HG02840 (cell line): ENCODE measurements at regions not wholly inside any gene's neighbourhood (a gene's known extent, or its start where the extent isn't known, plus 50 kb on each side); places are given as distances from the start of the nearest gene placed in this dataset.

Experiments used
- ATAC-seq: cut with Tn5 transposase; IDR thresholded peaks from one replicate; pipeline ENCODE4 v1.9.1; 2021; ENCODE audit warnings: mild to moderate bottlenecking, moderate library complexity, moderate number of reproducible peaks; ENCODE audit not compliant: unreplicated experiment, low FRiP score

- ATAC-seq, result no peak
Observed at GRCh38 chr2:122145856-122146255, 390.4 kb downstream of the TSN start.

- ATAC-seq, result no peak
Observed at GRCh38 chr2:122148128-122148767, 392.8 kb downstream of the TSN start.

DNA sequence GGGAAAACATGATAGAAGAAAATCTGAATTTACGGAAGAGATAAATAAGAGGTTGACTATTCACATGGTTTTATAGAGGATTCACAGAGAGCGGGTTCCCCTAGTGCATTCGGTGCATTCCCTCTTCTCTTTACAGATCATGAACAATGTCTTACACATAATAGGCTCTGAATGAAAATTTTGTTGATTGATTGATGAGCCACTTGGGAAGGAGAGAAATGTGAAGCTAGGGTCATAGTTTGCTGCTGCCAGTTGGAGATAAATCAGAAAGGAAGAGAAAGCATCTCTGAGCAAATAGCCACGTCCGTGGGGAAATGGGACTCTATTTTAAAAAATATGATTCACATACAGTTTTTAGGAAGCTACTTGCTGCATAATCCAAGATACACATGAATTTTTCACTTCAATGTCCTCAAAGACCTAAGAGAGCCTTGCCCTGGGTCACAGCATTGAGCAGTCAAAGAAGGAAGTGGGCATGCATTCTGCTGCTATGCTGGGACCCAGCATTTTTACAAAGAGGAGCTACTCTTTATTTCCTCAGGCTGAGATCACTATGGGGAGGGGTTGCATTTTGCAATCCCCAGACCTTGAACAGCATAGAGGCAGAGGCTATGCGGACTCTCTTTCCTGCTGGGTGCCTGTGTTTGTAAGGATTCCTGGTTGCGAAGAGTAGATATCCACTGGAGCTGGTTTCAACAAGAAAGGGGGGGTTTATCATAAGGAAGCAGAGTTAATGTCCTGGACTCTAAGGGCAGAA lies 395.3 kb downstream of the TSN start:
- no peak for ATAC-seq

- ATAC-seq, result no peak
Observed at GRCh38 chr2:122152571-122152970, 397.1 kb downstream of the TSN start.

DNA sequence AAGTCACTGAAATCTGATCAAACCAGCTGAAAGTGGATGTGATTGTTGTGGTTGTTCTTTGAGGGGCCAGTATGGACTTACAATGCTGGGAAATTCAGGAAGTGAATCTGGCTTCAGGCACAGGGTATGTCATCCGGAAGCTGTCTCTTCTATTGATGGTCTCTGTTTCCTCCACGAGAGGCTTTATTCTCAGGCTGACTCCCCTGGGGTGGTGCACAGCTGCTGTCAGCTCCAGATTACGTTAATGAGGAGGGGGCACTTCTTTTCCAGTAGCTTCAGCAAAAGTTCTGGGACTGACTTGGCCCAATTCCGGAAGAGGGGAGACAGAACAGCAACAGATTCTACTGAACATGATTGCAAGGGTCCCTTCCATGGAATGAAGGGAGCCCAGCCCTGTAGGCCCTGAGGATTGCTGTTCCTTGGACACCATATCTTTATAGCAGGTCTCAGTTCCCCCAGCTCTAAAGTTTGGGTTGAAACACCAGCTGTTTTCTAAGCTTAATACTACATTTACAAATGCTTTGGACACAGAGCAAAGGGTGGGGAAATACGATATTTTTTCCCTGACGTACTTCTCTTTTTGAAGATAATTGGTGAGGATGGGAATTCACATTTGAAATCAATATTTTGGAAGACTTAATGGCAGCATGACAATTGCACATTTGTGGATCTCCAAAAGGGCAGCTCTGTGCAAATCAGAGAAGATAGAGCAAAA lies 400.9 kb downstream of the TSN start:
- no peak for ATAC-seq

- ATAC-seq, result no peak
Observed at GRCh38 chr2:122157158-122157557, 401.7 kb downstream of the TSN start.

- no peak for ATAC-seq
Observed at GRCh38 chr2:122163617-122164016, 408.2 kb downstream of the TSN start.

- ATAC-seq, result no peak
Observed at GRCh38 chr2:122164964-122165363, 409.5 kb downstream of the TSN start.

DNA sequence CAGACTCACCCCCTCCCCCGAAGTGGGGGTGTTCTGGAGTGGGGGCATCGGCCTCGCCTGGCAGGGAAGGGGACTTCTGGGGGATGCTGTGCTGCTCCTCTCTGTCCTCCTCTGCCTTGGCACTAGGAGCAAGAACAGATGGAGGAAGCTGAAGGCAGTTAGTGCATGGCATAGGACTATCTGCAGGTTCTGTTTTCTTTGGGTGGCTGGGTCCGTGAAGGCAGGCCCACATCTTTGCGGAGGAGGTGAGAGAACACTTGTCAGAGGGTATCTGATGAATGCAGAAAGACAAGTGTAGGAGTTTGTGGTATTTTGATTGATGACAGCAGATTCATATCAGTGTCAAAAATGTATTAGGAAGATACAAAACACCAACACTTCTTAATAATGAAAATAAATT lies 411.4 kb downstream of the TSN start:
- ATAC-seq, result no peak

DNA sequence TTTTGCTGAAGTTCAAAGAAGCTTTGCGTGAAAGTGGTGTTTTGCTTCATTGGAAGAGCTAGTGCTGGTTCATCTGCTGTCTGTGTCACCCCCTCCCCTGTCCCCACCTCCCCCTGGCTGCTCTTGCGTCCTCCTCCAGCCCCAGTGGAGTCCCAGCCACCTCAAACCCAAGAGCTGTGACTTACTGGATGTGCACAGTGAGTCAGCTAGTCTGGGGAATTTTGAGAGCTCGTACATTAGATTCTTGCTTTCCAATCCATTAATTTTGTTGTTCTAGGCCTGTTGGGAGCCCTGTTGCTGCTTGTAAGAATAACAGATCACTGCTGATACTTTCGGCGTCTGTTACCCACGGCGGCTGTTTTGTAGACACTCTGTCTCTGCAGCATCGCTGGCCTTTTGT lies 412.1 kb downstream of the TSN start:
- no peak for ATAC-seq

- ATAC-seq, result no peak
Observed at GRCh38 chr2:122168799-122169198, 413.3 kb downstream of the TSN start.

GRCh38 chr2:122172812-122173211 lies 417.4 kb downstream of the TSN start:
- ATAC-seq, result no peak

- ATAC-seq, result no peak
Observed at GRCh38 chr2:122174061-122174460, 418.6 kb downstream of the TSN start.

DNA sequence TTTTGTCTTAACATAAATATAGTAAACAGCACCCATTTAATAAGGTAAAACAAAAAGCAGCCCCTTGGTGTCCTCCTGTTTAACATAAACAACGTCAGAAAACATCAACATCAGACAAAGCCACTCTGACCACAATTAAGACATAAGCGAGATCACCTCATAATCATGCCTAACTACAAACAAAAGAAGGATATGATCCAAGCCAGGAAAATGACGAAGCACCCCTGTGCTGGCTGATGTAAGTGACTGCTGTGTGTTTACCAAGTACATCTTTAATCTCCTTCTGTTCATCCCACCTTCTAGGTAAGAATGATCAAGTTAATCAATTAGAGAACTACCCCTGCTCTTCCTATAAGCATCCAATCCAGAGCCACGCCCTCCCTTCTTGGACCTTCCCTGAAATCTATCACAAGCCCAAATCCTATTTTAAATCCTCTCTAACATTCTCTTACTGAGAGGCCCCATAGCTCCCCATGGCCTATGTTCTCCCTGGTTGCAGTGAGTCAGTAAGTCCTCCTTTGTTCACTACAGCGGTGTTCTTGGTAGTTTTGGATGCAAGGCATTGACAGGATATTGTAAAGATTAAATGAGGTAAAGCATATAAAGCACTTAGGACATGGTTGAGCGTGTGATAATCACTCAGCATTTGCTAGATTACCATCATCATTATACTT lies 424.2 kb downstream of the TSN start:
- no peak for ATAC-seq

DNA sequence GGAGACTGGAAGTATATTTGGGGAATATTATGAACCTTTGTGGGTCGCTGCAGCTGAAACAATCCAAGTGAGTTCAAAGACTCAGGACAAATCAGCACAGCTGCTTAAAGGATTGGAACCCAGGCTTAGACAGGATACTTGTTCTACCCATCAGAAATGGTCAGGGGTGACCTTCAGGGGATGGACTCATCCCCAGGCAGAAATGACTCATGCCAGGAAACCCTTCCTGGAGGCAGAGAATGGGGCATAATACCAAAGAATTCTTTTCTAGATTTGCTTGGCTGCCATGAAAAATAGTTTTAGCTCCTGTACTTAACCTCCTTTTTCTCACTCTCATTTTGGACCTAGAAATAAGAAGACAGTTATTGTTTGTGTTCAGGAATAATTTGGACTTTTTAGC lies 425.5 kb downstream of the TSN start:
- ATAC-seq, result no peak

DNA sequence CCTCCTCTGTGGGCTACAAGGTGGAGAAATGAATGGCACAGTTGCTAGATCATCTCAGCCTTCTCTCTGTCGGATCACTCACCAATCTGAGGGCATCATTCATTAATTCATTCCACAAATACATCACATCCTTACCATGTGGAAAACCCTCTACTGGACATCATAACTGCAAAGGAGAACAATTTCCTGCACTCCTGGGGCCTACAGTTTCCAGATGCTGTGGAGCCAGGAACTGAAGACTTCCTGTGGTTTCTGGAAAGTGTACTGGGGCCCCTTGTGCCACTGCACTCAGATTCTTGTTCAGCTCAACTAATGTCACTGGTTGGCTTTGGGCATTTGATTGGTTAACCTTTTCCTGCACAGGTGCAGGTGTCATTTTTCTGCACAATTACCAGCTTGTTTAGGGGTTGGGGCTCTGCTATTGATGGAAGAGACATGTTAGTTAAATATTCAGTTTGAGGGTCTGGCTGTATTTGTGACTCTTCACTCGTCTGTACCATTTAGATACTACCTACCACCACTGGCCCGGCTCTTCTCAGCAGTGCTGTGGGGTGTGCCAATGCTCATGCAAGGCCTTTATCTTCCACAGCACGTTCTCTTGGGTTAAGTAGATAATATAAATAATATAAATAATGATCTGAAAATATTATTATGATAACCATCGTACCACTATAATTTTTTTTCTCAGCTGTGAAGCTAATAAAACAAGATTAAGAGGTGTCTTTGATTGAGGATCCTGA lies 427.3 kb downstream of the TSN start:
- ATAC-seq, result no peak

- ATAC-seq, result no peak
Observed at GRCh38 chr2:122183890-122184289, 428.4 kb downstream of the TSN start.

DNA sequence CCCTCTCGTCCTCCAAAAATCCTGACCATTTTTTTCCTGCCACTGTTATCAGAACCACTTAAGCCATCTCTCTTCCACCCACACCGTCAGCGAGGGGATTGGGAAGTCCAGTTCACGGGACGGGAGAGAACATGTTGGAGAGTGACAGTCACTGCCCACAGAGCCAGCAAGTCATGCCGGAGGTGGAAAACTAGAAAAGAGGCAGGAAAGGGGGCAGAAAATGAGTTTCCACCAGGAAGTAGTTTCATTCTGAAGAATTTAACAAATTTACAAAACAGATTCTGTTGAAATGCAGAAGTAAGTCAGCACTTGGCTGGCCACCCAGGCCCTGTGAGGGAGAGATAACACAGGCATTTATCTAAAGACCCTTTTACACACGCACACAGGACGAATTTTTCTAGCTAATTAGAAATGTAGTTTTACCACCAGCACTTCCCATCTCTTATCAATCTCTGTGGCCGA lies 431.3 kb downstream of the TSN start:
- no peak for ATAC-seq

DNA sequence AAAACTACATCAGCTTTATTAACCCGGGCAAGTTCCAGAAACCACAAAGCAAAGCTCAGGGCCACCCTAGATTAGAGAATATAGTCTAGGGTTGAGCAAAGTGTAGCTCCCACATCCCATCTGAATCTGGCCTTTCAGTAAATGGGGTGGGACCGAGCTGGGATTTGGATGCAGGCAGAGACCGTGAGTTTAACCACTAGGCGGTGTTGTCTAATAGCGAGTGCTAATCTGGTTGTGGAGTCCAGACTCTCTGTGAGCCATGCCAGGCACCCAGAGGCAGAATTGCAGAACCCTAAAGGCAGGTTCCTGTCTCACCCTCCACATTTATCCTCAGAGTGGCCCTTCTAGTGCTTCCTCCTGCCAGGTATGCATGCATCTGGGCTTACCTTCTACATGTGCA lies 435.9 kb downstream of the TSN start:
- no peak for ATAC-seq

DNA sequence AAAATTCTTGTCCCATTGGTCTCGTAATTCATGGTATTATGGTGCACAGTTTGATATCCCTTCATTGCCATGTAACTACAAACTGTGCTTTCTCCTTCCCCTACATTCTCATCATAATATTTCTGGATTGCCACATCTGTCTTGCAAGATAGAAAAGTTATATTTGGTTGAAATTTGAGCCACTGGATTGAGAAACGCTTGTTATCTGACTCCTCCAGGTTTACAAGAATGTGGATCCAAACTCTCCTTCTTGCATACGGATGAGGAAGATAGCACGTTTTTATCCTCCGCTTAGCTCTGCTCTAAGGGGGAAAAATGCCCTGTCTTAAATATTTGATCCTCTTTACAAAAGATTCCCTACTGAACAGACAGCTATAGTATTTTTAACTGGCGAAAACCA lies 438.2 kb downstream of the TSN start:
- ATAC-seq, result no peak
